SK-N-SH (cell line): ENCODE measurements at regions not wholly inside any gene's neighbourhood (a gene's known extent, or its start where the extent isn't known, plus 50 kb on each side); places are given as distances from the start of the nearest gene placed in this dataset.

Experiments used
- CTCF ChIA-PET: fragments of 300-600, 350-600 bp; formaldehyde crosslinking; extraction: SDS; loops from one replicate; lab custom pipeline; 2021; lab: Yijun Ruan, JAX
- POLR2A ChIA-PET: fragments of 350-600 bp; sonication (Branson Sonifier 250); formaldehyde crosslinking; extraction: SDS; loops from one replicate; lab custom pipeline; 2020; ENCODE audit warnings: antibody characterized with exemption, inconsistent platforms; lab: Yijun Ruan, JAX
- DNase-seq: peaks from one replicate; pipeline ENCODE4 v3.0.0; 2012
- H2AFZ ChIP-seq: fragments of 200-600 bp; sonication (generic); 2 replicates; pipeline ENCODE4 v1.8.1; 2016; ENCODE audit warnings: antibody characterized with exemption, mild to moderate bottlenecking, low read depth
- H3F3A ChIP-seq: fragments of 200-600 bp; sonication (generic); replicated peaks from 2 replicates; pipeline ENCODE3; 2016; ENCODE audit warnings: antibody characterized with exemption, mild to moderate bottlenecking; ENCODE audit not compliant: insufficient read depth
- H3K27ac ChIP-seq, 2 experiments: fragments of 200-500 bp in 1 of 2; fragments of 200-600 bp in 1 of 2; sonication (Bioruptor generic) in 1 of 2; sonication (generic), shearing (Covaris generic) in 1 of 2; 2 replicates each; pipeline versions ENCODE4 v1.5.1 to v1.6.1; 2014 to 2016; ENCODE audit warnings: low read depth in 2 of 2, inconsistent platforms in 1 of 2, low read length in 1 of 2, mild to moderate bottlenecking in 1 of 2, mixed read lengths in 1 of 2
- H3K27me3 ChIP-seq: fragments of 200-600 bp; sonication (generic), shearing (Covaris generic); 2 replicates; pipeline ENCODE4 v1.6.1; 2016; ENCODE audit warnings: mixed run types; ENCODE audit not compliant: insufficient read depth
- H3K36me3 ChIP-seq, 2 experiments: fragments of 200-500 bp in 1 of 2; fragments of 200-600 bp in 1 of 2; sonication (Bioruptor generic) in 1 of 2; sonication (generic) in 1 of 2; replicated peaks in 1 of 2; 2 replicates each; pipeline versions ENCODE3 to v1.5.1; 2014 to 2016; ENCODE audit warnings: low read length in 1 of 2, mild to moderate bottlenecking in 1 of 2; ENCODE audit not compliant: insufficient read depth in 2 of 2, control insufficient read depth in 1 of 2
- H3K4me1 ChIP-seq, 2 experiments: fragments of 200-500 bp in 1 of 2; fragments of 200-600 bp in 1 of 2; sonication (Bioruptor generic) in 1 of 2; sonication (generic), shearing (Covaris generic) in 1 of 2; 2 replicates each; pipeline versions ENCODE4 v1.5.1 to v1.6.1; 2014 to 2016; ENCODE audit warnings: low read depth in 1 of 2, low read length in 1 of 2, mixed run types in 1 of 2; ENCODE audit not compliant: insufficient read depth in 2 of 2, control insufficient read depth in 1 of 2
- H3K4me2 ChIP-seq: fragments of 200-600 bp; sonication (generic), shearing (Covaris generic); 2 replicates; pipeline ENCODE4 v1.6.1; 2017; ENCODE audit warnings: mixed run types
- H3K4me3 ChIP-seq, 2 experiments: fragments of 200-500 bp in 1 of 2; fragments of 200-600 bp in 1 of 2; sonication (Bioruptor generic) in 1 of 2; sonication (generic), shearing (Covaris generic) in 1 of 2; 2 replicates each; pipeline versions ENCODE4 v1.5.1 to v1.8.1; 2014 to 2016; ENCODE audit warnings: low read depth in 2 of 2, inconsistent platforms in 1 of 2, low read length in 1 of 2, mild to moderate bottlenecking in 1 of 2, mixed read lengths in 1 of 2, moderate library complexity in 1 of 2
- H3K79me2 ChIP-seq: fragments of 200-600 bp; sonication (generic); 2 replicates; pipeline ENCODE4 v1.8.1; 2017; ENCODE audit warnings: mild to moderate bottlenecking; ENCODE audit not compliant: insufficient read depth
- H3K9ac ChIP-seq: fragments of 200-600 bp; sonication (generic); 2 replicates; pipeline ENCODE4 v1.6.1; 2017; ENCODE audit warnings: mixed run types
- H3K9me2 ChIP-seq: fragments of 200-600 bp; sonication (generic); 2 replicates; pipeline ENCODE4 v1.6.1; 2017; ENCODE audit warnings: mixed run types
- H3K9me3 ChIP-seq: fragments of 200-600 bp; sonication (generic); 2 replicates; pipeline ENCODE4 v1.6.1; 2017; ENCODE audit warnings: mixed run types, mild to moderate bottlenecking, moderate library complexity
- H4K20me1 ChIP-seq: fragments of 200-600 bp; sonication (generic); 2 replicates; pipeline ENCODE4 v1.6.1; 2017; ENCODE audit warnings: mild to moderate bottlenecking, mixed run types; ENCODE audit not compliant: insufficient read depth
- CTCF ChIP-seq: fragments of 200-600 bp; sonication (generic); IDR thresholded peaks from 2 replicates; pipeline ENCODE4 v1.6.1; 2017; ENCODE audit warnings: antibody characterized with exemption, mild to moderate bottlenecking, moderate library complexity
- ELF1 ChIP-seq: IDR thresholded peaks from 2 replicates; pipeline ENCODE4 v1.4.0; 2012
- FOXJ3 ChIP-seq: sonication (generic); formaldehyde crosslinking; IDR thresholded peaks from 2 replicates; pipeline ENCODE4 v1.5.1; 2020; ENCODE audit warnings: mild to moderate bottlenecking, missing genetic modification reagents
- JUND ChIP-seq: IDR thresholded peaks from 2 replicates; pipeline ENCODE4 v1.4.0; 2012
- MAX ChIP-seq: IDR thresholded peaks from 2 replicates; pipeline ENCODE4 v1.4.0; 2012; ENCODE audit warnings: low read depth
- MEF2A ChIP-seq: IDR thresholded peaks from 2 replicates; pipeline ENCODE4 v1.4.0; 2012; ENCODE audit warnings: low read depth, borderline replicate concordance
- NRF1 ChIP-seq: IDR thresholded peaks from 2 replicates; pipeline ENCODE4 v1.6.1; 2012; ENCODE audit warnings: low read depth, mild to moderate bottlenecking, low read length
- RAD21 ChIP-seq: IDR thresholded peaks from 2 replicates; pipeline ENCODE4 v1.6.1; 2012; ENCODE audit warnings: mild to moderate bottlenecking, low read length
- RCOR1 ChIP-seq: fragments of 150-350 bp; IDR thresholded peaks from 2 replicates; pipeline ENCODE4 v1.6.1; 2017; ENCODE audit warnings: antibody characterized with exemption, low read length
- REST ChIP-seq: IDR thresholded peaks from 2 replicates; pipeline ENCODE4 v1.6.1; 2012; ENCODE audit warnings: mild to moderate bottlenecking, low read depth, low read length, moderate library complexity
- RFX5 ChIP-seq: IDR thresholded peaks from 2 replicates; pipeline ENCODE4 v1.6.1; 2012; ENCODE audit warnings: mild to moderate bottlenecking, improper control_type of control experiment, low read length
- SIN3A ChIP-seq: IDR thresholded peaks from 2 replicates; pipeline ENCODE4 v1.6.1; 2012; ENCODE audit warnings: low read depth, mild to moderate bottlenecking, low read length, moderate library complexity, borderline replicate concordance
- SMC3 ChIP-seq: IDR thresholded peaks from 2 replicates; pipeline ENCODE4 v1.6.1; 2012; ENCODE audit warnings: low read depth, low read length, improper control_type of control experiment
- TAF1 ChIP-seq: IDR thresholded peaks from 2 replicates; pipeline ENCODE4 v1.6.1; 2012; ENCODE audit warnings: low read depth, mild to moderate bottlenecking, low read length, moderate library complexity, borderline replicate concordance
- TCF12 ChIP-seq: IDR thresholded peaks from 2 replicates; pipeline ENCODE4 v1.4.0; 2012
- TEAD4 ChIP-seq: IDR thresholded peaks from 2 replicates; pipeline ENCODE4 v1.4.0; 2012; ENCODE audit warnings: mild to moderate bottlenecking, borderline replicate concordance; ENCODE audit not compliant: insufficient read depth
- YY1 ChIP-seq: IDR thresholded peaks from 2 replicates; pipeline ENCODE4 v1.4.0; 2012; ENCODE audit warnings: low read depth, mild to moderate bottlenecking
- WGBS: methylation state at CpG from one replicate; pipeline ENCODE4 v1.1.6; 2017; ENCODE audit warnings: low lambda C conversion rate; 5-methylcytosine and 5-hydroxymethylcytosine counted together

- no peaks in the 10 kb centered on the region for H3K79me2 ChIP-seq
- CTCF ChIA-PET, result no interaction called here
- 70% methylated on average over 1 of the region's 1 CpG for WGBS
Observed at GRCh38 chr9:96057155-96057554, 181.7 kb downstream of the ERCC6L2 start.

DNA sequence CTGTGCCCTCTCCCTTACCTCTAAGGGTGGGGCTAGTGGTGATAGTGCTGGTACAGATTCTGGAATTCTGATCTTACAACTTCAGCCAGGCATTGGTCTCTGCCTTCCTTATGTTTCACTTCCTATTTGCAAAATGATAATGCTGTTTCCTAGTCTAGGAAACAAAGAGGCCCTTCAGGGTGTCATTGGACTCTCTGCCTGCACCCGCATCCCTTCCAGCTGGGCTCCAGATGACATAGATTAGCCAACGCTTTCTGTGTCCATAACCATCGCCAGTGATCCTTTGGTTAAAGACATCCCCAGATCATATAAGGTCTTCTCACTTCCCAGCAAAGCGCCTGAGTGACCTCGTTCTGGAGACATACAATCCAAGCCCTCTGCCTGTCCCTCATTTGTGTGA is 180.7 kb downstream of the ERCC6L2 start:
- ChIA-PET POLR2A (no interaction called here), CTCF (no interaction called here)
- 48% methylated on average over 5 of the region's 5 CpGs for WGBS
- H3K79me2 ChIP-seq, result no peaks in the 10 kb centered on the region
- no peak overlapping the region for H3K4me2 ChIP-seq
- no peak overlapping the region for H3K4me3 ChIP-seq
- no peak overlapping the region for H3K27ac ChIP-seq
- peaks cover 0 to 3% of the 10 kb centered on the region in 2 experiments; a peak in 1 of 4 replicates for H3K4me1 ChIP-seq
- H2AFZ ChIP-seq, result no peak overlapping the region
- no peaks in the 10 kb centered on the region for H3K9me3 ChIP-seq
- no peaks in the 10 kb centered on the region for H3K9me2 ChIP-seq
- H3K27me3 ChIP-seq, result no peaks in the 10 kb centered on the region
- no peaks in the 10 kb centered on the region for H4K20me1 ChIP-seq
- H3K36me3 ChIP-seq, result no peaks in the 10 kb centered on the region
- no peaks in the 10 kb centered on the region for H3F3A ChIP-seq
- no peak for DNase-seq
- H3K9ac ChIP-seq, result no peak overlapping the region
- TF ChIP-seq TEAD4 (no peak), SMC3 (no peak), JUND (no peak), NRF1 (no peak), CTCF (no peak), RFX5 (no peak), SIN3A (no peak), YY1 (no peak), FOXJ3 (CRISPR knock-in tag) (no peak), TAF1 (no peak), MEF2A (no peak)

More at GRCh38 chr9:96057155-96057554, 181.7 kb downstream of the ERCC6L2 start:
- Histone ChIP-seq H3K27me3 (no peaks in the 10 kb centered on the region), H2AFZ (no peak overlapping the region), H3K36me3 (no peaks in the 10 kb centered on the region), H3K4me2 (no peak overlapping the region), H3K27ac (no peak overlapping the region), H3K4me1 (peaks cover 0 to 7% of the 10 kb centered on the region in 2 experiments; a peak in 1 of 4 replicates), H3K4me3 (no peak overlapping the region), H3K9ac (no peak overlapping the region), H3K9me2 (no peaks in the 10 kb centered on the region), H4K20me1 (no peaks in the 10 kb centered on the region), H3F3A (no peaks in the 10 kb centered on the region), H3K9me3 (no peaks in the 10 kb centered on the region)
- TF ChIP-seq RCOR1, result no peak
- no peak for TF ChIP-seq ELF1
- TF ChIP-seq TAF1, result no peak
- no peak for TF ChIP-seq MAX
- no peak for TF ChIP-seq RAD21
- TF ChIP-seq FOXJ3 (CRISPR knock-in tag), result no peak
- no peak for TF ChIP-seq REST
- TF ChIP-seq TCF12, result no peak
- POLR2A ChIA-PET, result no interaction called here
- no peak for DNase-seq
